Adrenal gland (tissue), 5 donors: ENCODE measurements at regions not wholly inside any gene's neighbourhood (a gene's known extent, or its start where the extent isn't known, plus 50 kb on each side); places are given as distances from the start of the nearest gene placed in this dataset.

Experiments used
- POLR2A ChIP-seq, 2 donors: fragments of 450-650 bp; IDR thresholded peaks; one replicate each; pipeline ENCODE4 v1.6.1; 2017; ENCODE audit warnings: antibody characterized with exemption in 2 of 2, mild to moderate bottlenecking in 2 of 2, moderate library complexity in 1 of 2
- TF ChIP-seq, protein P1 (sequence below), 6 experiments: fragments of 450-650 bp in 4 of 6; fragments of 200-600 bp in 2 of 6; sonication (generic) in 1 of 6; IDR thresholded peaks; 1 replicate in 5 of 6; 2 replicates in 1 of 6; pipeline versions ENCODE4 v1.5.1 to v1.8.0; 2016 to 2021; ENCODE audit warnings: antibody characterized with exemption in 6 of 6, mild to moderate bottlenecking in 2 of 6, moderate library complexity in 1 of 6
- donor health status: DM: no; HTN: no; CAD: no.

DNA sequence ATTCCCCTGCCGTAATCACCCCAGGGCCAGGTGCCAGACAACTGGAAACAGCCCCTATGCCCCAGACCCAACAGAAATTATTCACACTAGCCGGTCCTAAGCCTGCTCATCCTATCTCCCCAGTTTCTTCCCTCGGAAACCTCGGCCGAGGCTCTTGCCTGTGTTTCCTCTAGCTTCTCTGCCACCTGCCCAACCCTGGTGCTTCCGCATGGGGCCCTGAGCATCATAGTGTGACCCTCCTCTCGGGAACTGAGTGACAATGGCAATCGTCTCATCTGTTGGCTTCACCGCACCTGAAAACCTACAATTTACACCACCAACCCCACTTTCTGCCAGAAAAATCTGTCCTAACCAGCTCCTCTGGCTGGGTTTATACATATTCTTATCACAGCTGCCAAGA is 257.3 kb downstream of the SOD2 start:
- TF ChIP-seq, protein P1, sequence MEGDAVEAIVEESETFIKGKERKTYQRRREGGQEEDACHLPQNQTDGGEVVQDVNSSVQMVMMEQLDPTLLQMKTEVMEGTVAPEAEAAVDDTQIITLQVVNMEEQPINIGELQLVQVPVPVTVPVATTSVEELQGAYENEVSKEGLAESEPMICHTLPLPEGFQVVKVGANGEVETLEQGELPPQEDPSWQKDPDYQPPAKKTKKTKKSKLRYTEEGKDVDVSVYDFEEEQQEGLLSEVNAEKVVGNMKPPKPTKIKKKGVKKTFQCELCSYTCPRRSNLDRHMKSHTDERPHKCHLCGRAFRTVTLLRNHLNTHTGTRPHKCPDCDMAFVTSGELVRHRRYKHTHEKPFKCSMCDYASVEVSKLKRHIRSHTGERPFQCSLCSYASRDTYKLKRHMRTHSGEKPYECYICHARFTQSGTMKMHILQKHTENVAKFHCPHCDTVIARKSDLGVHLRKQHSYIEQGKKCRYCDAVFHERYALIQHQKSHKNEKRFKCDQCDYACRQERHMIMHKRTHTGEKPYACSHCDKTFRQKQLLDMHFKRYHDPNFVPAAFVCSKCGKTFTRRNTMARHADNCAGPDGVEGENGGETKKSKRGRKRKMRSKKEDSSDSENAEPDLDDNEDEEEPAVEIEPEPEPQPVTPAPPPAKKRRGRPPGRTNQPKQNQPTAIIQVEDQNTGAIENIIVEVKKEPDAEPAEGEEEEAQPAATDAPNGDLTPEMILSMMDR (IDR thresholded peaks at IDR 0.05), result no peak
- no peak for TF ChIP-seq POLR2A (IDR thresholded peaks at IDR 0.05)
